ENCODE measurements at regions not wholly inside any gene's neighbourhood (a gene's known extent, or its start where the extent isn't known, plus 50 kb on each side); places are given as distances from the start of the nearest gene placed in this dataset.

DNA sequence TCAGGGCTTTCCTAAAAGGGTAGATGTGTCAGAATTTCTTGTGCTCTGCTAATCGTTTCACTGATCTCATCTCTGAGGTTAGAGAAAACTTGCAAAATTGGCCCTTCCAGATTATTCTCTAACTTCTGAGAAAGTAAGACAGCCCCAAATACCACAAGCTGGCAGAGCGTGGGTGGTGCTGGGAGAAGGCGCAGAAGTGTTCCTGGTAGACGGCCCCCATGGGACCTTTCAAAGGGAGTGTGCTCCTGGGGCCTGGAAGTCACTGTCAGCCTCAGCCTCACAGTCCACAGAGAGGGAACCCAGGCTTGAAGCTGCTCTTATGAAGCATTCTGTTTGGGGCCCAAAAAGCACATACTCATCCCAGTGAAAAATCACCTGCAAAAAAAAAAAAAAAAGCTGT lies 86.5 kb upstream of the PFN2 start:
- no peak for DNase-seq

DNA sequence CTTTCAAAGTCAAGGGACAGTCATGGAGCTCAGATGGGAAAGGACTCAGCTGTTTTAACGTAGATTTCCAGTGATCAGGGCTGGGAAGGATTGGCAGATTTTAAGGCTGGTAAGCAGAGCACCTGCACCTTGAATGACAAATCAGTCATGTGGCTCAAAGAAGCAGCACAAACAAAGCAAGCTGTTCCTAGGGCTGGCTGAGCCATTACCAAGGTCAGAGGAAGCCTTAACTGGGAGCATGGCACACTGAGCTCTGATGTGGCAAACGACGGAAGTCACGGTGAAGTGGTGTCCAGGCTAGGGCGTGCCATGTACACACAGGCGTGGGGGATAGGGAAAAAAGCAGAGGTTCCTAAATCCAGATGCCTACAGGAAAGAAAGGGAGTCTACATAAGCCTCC lies 84.6 kb upstream of the PFN2 start:
- DNase-seq: no peak

DNA sequence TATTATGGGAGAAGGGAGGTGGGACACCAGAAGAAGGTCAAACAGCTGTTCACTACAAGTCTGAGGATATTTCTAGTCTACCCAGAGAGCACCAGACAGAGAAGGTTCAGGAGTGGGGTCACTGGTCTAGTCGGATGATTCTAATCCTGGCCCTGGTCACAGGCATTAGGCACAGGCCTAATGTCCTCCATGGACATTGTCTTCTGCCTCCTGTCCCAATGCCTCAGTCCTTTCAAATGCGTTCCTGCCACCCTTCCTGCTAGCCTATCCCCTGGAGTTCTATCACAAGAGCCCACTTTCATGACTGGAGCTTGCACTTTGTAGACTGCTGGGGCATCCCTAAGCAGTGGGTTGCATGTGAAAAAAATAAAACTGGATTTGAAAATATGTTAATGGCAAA lies 83.9 kb upstream of the PFN2 start:
- no peak for DNase-seq

DNA sequence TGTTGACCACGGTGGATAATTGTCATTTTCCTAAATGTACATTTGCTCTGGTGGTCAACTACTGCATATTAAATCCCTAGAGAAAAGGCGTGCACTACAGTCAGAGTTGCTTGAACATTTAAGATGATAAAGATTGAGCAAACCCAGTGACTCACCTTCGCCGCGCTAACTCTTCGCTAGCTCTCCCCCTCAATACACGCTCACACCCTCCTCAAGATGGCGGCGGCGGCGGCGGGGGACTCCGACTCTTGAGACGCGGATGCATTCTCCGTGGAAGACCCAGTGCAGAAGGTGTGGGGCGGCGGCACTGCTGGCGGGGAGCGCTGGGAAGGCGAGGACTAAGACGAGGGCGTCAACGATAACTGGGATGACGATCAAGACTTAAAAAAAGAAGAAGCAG lies 79.8 kb upstream of the PFN2 start:
- DNase-seq: no peak

DNA sequence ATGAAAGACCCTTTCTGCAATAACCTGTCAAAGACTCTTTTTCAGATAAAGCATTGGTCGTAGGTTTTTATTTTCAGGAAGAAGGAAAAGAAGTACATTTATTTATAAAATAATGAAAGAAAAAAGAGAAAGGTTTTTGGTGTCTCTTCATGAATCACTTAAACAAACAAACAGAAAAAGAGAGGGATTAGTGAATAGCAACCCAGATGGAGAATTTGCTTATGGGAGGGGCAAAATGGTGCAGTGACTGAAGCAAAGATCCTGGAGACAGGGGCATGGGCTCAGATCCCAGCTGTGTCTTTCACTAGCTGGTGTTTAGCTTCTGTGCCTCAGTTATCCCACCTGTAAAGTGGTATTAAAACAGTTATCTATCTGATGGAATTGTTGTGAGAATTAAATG lies 78.6 kb upstream of the PFN2 start:
- DNase-seq: no peak

DNA sequence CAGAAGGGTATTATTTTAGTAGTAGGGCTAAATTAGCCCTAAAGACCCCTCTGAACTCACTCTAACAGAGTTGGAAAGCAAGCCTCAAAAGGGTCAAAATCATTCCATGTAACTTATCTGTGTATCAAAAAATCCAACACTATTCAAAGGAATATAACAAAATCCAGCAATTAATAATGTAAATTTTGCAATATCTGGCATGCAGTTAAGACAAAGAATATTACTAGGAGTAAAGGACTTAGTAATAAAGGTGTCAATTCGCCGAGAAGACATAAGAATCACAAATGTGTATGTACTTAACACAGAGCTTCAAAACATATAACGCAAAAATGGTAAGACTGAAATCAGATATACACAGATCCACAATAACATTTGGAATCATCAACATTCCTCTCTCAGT lies 71.2 kb upstream of the PFN2 start:
- no peak for DNase-seq

DNA sequence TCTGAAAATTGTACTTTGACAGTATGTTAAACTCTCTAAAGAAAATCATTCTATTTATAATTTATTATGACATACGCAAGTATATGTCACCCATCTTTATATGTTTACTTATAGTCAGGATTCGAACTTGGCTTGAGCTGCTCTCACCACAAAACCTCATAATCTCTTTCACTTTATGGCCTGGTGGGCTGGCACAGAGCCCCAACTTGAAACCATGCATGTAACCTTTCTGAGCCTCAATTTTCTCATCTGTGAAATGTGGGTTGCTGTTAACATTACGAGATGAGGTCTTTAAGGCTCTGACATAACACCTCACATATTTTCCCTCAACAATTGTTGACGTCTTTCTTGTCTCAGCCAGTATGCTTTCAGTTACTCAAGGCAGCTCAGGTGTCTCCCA lies 69.4 kb upstream of the PFN2 start:
- no peak for DNase-seq

DNA sequence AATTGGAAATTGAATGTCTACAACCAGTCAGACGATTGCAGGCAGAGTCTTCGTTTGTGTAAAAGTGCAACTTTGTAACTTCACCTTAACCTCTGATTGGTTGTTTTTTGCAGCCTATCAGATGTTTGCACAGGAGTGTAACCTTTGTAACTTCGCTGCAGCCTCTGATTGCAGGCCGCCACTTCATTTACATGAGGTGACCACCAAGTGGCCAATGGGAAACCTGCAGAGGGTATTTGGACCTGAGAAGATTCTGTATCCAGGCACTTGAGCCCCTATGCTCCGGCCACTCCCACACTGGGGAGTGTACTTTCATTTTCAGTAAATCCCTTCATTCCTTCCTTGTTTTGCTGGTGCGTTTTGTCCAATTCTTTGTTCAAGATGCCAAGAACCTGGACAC lies 68.1 kb upstream of the PFN2 start:
- no peak for DNase-seq

DNA sequence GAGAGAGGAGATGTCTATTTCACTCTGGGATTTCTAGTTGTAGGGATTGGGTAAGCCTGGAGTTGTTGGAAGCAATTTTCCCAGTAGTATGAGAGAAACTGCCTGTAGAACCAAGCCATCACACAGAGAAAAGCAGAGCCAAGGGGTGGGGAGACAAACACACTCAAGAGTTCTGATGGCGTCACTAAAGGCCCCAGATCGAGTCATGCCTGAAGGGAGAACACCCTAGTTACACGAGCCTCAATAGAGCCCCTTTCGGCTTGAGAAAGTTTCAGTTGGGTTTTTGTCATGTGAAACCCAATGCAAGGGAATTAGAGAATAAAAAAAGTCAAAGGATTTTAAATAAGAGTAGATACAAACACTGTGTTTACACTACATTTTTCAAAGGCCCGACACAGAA lies 66.1 kb upstream of the PFN2 start:
- DNase-seq: no peak

DNA sequence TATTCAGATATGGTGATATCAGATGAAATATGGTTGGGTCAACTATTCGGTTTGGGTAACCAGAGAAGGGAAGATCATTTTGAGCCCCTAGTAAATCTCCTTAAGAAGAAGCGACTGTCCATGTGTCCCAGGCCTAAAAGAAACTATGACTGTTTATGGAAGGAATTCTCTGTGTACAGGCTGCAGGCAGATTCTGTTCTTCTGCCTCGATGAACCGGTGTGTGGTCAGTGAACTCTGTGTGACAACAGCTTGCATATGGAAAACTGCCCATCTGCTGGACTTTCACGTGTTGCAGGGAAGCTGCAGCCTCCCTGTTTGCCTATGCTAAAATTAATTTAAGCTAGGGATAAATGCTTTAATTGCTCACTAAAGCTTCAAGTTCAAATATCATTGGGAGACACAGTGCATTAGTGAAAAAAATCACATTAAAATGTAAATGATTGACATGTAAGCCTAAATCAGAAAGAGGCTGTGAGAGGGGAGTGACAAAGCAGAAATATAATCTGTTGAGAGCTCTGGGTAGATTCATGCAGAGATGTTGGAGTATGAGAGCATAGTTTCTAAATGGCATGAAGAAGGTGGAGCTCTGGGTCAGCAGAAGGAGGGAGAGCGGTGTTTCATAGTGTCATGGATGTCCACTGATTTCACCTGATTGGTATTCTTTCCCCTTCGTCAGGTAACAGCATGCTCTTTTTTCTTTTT lies 65.4 kb upstream of the PFN2 start:
- DNase-seq: no peak

DNA sequence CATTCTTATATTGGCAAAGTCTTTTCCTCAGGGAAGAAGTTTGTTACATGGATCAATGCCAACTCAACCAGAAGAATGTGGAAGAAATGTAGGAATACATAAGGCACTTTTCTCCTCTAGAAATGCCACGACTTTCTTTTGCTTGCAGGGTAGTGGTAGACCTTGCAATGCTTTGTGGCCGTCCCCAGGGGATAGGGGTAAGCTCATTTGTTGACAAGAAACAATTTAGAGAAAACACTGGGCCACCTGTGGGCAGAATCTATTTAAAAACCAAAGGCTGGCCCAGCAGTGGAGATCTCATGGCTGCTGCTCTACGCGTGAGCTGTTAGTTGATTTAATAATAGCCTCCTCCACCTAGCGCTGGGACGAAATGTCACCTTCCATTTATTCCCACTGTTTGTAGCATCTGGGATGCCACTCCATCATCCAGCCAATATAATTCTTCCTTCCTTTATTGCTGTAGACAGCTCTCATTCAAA lies 64.6 kb upstream of the PFN2 start:
- DNase-seq: no peak

DNA sequence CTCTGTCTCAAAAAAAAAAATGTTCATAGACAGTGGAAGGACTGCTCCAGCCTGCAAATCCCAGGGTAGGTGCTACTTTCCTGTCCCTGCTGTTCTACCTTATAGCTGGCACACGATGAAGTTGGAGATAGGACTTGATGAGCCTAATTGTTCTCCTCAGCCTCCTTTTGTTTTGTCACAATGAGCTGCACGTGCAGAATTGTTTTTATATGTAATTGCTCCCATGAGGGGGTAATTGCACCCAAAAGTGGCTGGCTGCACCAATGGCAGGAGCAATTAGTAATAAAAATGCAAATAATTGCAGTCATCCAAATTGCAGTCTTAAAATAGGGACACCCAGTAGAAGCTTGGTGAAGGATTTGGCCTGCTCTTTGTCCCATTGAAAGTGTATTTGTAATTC lies 63.0 kb upstream of the PFN2 start:
- no peak for DNase-seq

DNA sequence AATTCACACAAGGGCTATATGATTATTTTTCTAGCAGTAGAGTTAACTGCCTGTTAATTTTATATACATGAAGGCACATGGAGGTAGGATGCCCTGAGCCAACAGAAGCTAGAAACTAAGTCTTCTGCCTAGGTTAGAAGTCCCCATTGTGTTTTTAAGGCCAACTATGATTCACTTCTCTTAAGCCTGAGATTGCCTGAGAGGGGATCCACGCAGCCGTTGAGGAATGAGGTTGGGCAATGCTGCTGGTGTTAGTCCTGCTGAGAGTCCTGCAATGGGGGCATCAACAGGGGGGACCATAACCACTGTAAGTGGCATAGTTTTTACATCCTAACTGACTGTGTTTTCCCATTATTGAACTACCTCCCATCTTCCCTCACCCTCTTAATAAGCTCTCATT lies 60.1 kb upstream of the PFN2 start:
- no peak for DNase-seq

DNA sequence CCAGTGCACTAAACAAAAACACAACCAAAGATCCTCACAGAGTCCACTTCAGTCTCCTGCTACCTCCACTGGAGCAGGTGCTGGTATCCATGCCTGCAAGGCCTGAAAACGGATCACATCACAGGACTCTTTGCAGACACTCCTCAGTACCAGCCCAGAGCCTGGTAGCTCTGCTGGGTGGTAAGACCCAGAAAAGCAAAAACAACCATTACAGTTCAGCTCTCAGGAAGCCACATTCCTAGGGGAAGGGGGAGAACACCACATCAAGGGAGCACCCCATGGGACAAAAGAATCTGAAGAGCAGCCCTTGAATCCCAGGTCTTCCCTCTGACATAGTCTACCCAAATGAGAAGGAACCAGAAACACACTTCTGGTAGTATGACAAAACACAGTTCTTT lies 52.5 kb upstream of the PFN2 start:
- no peak for DNase-seq

DNA sequence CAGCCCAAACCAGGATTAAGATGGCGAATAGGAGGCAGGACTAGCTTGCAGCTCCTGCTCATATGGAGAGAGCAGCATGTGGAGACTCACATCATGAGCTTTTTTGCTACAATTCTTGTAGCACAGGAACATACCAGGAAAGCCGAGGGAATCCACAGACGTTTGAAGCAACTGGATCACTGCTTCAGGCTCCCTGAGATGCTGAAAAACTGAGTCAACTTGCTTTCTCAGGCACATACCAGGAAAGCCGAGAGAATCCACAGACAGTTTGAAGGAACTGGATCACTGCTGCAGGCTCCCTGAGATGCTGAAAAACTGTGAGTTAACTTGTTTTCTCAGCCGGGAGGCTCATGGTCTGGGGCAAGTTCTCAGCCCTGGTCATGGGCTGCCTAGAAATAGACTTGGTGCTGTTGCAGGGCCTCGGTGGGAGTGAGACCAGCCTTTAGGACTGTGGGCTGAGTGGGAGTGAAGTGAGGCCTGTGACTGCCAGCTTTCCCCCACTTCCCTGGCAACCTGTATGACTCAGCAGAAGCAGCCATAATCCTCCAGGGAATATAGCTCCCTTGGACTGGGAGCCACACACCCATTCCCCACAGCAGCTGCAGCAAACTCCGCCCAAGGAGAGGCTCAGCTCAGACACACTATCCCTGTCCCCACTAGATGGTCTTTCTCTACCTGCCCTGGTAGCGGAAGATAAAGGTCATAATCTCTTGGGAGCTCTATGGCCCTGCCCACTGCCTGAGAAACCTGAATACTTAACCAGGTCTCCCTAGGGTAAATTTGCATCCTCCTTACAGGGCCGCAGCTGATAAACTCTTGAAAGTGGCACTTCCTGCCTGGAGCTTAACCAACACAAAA lies 51.9 kb upstream of the PFN2 start:
- DNase-seq: no peak

DNA sequence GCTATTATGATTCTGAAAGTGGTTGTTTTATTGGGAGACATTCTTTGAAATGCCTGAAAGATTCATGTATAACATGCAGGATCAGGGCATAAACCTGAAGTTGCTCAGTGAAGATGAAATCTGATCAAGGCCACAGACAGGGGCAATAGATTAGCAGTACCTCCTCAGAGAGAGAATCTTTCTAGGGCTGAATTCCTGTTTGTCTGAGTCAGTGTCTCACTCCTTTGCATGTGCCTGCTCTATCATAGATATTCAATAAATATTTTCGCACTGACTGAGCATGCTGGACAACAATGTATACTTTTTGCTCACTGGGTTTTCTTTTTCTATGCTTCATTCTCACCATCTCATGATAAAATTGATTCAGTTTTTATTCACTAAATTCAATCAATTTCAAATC lies 49.8 kb upstream of the PFN2 start:
- DNase-seq: no peak

All from left hindlimb (tissue), 1 donor.